ENCODE measurements at regions not wholly inside any gene's neighbourhood (a gene's known extent, or its start where the extent isn't known, plus 50 kb on each side); places are given as distances from the start of the nearest gene placed in this dataset.

- DNase-seq = no peak
Measured at GRCh38 chr16:9188721-9189120, 97.3 kb downstream of the HAPSTR1 start.

- DNase-seq = no peak
Measured at GRCh38 chr16:9191274-9191850, 99.9 kb downstream of the HAPSTR1 start.

GRCh38 chr16:9192746-9193145, 101.3 kb downstream of the HAPSTR1 start:
- no peak for DNase-seq

- no peak for DNase-seq
Measured at GRCh38 chr16:9195287-9195686, 103.8 kb downstream of the HAPSTR1 start.

- no peak for DNase-seq
Measured at GRCh38 chr16:9197957-9198661, 106.7 kb downstream of the HAPSTR1 start.

- DNase-seq = no peak
Measured at GRCh38 chr16:9199311-9199710, 107.9 kb downstream of the HAPSTR1 start.

- DNase-seq = no peak
Measured at GRCh38 chr16:9199751-9200150, 108.3 kb downstream of the HAPSTR1 start.

- no peak for DNase-seq
Measured at GRCh38 chr16:9203956-9204355, 112.5 kb downstream of the HAPSTR1 start.

- no peak for DNase-seq
Measured at GRCh38 chr16:9205661-9206060, 114.2 kb downstream of the HAPSTR1 start.

- DNase-seq = no peak
Measured at GRCh38 chr16:9206156-9206555, 114.7 kb downstream of the HAPSTR1 start.

GRCh38 chr16:9212621-9213020, 121.2 kb downstream of the HAPSTR1 start:
- no peak for DNase-seq

GRCh38 chr16:9219813-9220212, 128.4 kb downstream of the HAPSTR1 start:
- DNase-seq = no peak

GRCh38 chr16:9225527-9226316, 134.3 kb downstream of the HAPSTR1 start:
- DNase-seq = no peak

- no peak for DNase-seq
Measured at GRCh38 chr16:9226924-9227323, 135.5 kb downstream of the HAPSTR1 start.

GRCh38 chr16:9231039-9231438, 139.6 kb downstream of the HAPSTR1 start:
- no peak for DNase-seq

GRCh38 chr16:9232102-9232770, 140.8 kb downstream of the HAPSTR1 start:
- DNase-seq = no peak

GRCh38 chr16:9235867-9236266, 144.4 kb downstream of the HAPSTR1 start:
- no peak for DNase-seq

- DNase-seq = no peak
Measured at GRCh38 chr16:9236319-9236718, 144.9 kb downstream of the HAPSTR1 start.

GRCh38 chr16:9238346-9238745, 146.9 kb downstream of the HAPSTR1 start:
- DNase-seq = no peak

GRCh38 chr16:9241177-9241576, 149.7 kb downstream of the HAPSTR1 start:
- DNase-seq = no peak

GRCh38 chr16:9248162-9248561, 156.7 kb downstream of the HAPSTR1 start:
- DNase-seq = no peak

GRCh38 chr16:9249534-9249933, 158.1 kb downstream of the HAPSTR1 start:
- no peak for DNase-seq

GRCh38 chr16:9251026-9251425, 159.6 kb downstream of the HAPSTR1 start:
- no peak for DNase-seq

GRCh38 chr16:9254863-9255262, 163.4 kb downstream of the HAPSTR1 start:
- DNase-seq = no peak

Data from stimulated activated CD4-positive, alpha-beta T cell treated with anti-CD3 and anti-CD28 coated beads, Interleukin-4, amount 100 ng/mL, for 1 hour (primary cell).